Activated naive CD4-positive, alpha-beta T cell treated with anti-CD3 and anti-CD28 coated beads, Interleukin-2, amount 50 U/mL, for 16 hours (primary cell): ENCODE measurements at regions not wholly inside any gene's neighbourhood (a gene's known extent, or its start where the extent isn't known, plus 50 kb on each side); places are given as distances from the start of the nearest gene placed in this dataset.
"Not testable (repeated sequence)": the region's sequence is repeated elsewhere in the genome, so short reads cannot be mapped to it uniquely, and the experiment has no call there.

Experiments used
- DNase-seq: peaks from one replicate; pipeline ENCODE4 v3.0.0-alpha.2; 2020

DNA sequence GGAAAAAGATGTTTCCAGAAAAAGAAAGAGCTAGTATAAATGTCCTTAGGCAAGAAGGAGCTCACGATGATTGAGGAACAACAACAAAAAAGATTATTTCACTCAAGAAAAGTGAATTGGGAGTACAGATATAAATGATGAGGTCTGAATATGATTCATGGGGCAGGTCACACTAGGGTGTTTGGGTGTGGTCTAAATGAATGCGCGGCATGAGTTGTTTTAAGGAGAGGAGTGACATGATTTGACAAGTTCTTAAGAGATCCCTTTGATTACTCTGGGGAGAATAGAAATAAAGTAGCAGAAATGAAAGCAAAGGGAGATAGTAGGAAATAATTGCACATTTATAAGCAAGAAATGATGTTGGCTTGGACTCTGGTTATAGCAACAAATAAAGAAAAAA is 59.3 kb downstream of the NUTM2D start:
- DNase-seq, result not testable (repeated sequence)

DNA sequence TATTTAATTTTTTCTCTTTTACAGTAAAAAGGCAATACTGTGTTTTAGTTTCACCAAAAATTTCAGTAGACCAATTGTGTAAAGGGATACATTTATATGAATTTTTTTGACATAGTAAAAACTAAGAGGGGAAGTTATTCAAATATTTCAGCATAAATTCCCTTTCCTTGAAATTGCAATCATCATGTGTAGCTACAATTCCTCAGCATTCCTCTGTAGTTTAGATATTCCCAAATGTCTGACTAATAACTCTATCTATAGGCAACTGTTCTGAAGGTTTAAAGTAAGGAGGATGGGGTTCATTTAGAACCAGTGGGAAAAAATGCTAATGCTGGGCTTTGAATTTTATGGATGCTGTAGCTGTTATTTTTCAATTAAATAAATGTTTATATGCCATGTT is 65.1 kb downstream of the NUTM2D start:
- DNase-seq, result not testable (repeated sequence)

DNA sequence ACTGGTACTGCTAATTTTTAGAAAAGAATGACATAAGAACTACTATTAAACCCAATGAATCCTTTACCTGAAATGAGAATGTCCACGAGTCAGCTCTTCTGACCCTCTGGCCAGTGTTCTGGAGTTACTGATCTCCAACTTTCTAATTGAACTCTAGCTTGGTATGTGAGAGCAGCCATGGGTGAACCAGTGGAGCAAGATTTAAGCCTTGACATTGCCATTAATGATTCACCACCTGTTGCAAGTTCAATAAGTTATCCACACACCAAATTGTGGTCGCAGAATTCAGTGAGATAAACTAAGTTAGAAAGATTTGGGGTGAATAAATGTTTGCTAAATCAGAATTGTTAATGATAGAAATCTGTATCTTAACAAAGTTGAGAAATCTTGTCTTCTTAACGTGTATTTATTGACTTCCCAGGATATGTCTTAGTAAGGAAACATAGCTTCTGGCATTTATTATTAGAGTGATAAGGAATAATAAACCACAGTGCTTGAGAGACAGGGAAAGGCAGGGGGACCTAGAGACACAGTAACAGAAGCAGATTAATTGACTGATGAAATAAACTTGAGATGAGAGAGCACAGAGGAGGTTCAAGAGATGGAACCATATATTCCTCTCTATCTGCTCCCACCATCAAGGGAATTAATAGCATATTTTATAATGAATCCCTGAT is 67.3 kb downstream of the NUTM2D start:
- not testable (repeated sequence) for DNase-seq

DNA sequence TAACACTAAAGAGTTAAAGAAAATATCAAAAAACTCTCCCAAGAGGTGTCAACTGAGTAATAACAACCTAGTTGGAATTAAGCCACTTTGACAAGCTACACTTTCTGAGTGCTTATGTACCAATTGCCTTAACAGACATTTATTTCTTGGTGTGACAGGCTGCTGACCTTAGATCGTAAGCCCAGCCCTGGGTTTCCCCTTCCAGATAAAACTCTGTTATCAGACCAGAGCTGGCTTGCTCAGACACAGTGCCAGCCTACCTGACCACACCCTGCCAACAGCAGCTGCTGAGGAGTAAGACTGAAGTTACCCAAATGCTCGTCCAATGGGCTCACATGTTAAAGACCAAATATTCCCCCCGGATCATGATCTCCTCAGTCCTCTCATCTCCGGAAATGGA is 70.9 kb upstream of the MINPP1 start:
- not testable (repeated sequence) for DNase-seq

DNA sequence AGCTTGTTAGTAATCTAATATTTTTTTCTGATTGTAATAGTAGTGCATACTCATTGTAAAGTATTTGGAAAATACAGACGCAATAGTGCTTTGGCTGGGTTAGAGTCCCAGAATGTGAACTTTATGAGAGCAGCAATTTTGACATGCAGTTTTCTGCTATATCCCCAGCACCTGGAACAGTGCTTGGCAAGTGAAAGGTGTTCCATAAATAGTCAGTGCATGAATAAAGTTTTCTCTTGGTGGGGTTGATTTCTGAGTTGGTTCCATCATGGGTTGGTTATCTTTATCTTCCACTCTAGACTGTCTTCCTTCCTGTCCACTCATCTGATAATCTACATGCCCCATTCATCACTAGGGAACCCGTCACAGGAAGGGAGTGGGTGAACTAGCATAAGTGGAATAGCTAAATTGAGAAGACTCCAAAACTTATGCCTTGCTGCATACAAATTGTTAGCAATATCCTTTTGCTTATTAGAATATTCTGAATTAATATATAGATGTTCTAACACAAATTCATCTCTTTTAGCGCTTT is 69.3 kb upstream of the MINPP1 start:
- DNase-seq, result not testable (repeated sequence)

DNA sequence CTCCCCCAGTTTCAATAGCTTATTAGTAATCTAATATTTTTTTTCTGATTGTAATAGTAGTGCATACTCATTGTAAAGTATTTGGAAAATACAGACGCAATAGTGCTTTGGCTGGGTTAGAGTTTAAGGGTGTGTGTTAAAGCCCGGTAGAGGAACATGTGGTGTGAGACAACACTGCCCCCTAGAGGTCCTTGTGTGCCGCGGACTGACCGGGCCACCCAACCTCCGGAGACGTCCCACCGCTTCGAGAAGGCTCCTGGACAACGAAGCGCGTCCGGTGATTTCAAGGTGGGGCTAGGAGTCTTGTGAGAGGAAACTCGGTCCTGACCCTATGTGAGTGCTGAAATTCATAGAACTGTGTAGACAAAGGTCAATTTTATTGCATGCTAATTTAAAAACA is 68.6 kb upstream of the MINPP1 start:
- DNase-seq, result peak; percentile 9

DNA sequence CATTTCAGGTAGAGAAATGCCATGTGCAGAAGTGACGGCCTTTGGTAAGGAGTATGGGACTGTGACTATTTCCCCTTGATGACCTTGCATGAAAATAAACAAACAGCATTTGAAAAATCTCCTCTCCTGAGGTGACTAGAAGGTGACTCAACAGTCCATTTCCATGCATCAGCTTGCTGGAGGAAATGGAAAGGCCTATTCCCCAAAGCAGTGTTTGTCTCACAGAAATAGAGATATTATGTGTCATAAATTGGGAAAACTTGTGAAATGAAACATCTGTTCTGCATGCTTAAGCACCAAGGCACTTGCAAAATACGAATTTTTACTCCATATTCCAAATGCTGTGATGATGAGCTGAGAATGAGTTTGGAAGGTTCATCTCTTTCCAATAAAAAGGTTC is 67.2 kb upstream of the MINPP1 start:
- DNase-seq, result not testable (repeated sequence)
